ENCODE measurements at regions not wholly inside any gene's neighbourhood (a gene's known extent, or its start where the extent isn't known, plus 50 kb on each side); places are given as distances from the start of the nearest gene placed in this dataset.

DNA sequence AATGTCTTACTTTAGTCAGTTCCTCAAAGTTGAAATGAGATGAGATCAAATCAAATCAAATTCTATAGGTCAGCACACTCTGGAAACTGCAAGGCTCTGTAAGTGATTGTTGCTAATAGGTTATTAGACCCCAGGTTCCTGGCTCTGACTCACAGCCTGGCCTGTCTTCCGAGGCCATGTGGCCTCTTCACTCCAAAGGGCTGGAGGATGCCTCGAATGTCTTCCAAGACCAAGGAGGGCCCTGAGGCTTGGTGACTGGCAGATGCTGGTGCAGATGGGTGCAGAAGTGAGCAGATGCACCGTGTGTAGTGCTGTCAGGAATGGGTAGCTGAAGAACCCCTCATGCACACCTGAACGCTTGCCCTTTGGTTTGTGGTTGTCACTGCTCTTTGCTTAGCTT is 113.4 kb downstream of the MAB21L3 start:
- Mint-ChIP-seq H3K36me3 (ENCODE audit: low read depth, unreplicated experiment) (no peaks in the 10 kb centered on the region), H3K4me1 (ENCODE audit: low read depth, unreplicated experiment) (no peaks in the 10 kb centered on the region), H3K4me3 (ENCODE audit: unreplicated experiment) (no peak overlapping the region), H3K9me3 (ENCODE audit: unreplicated experiment) (peaks cover 2% of the 10 kb centered on the region), H3K27ac (ENCODE audit: unreplicated experiment) (no peak overlapping the region), H3K27me3 (ENCODE audit: low read depth, unreplicated experiment) (peaks cover 2% of the 10 kb centered on the region)
- FAIRE-seq (no peak), DNase-seq (ENCODE audit: low read depth) (no peak)
- H3K27ac ChIP-seq (ENCODE audit: low read depth, low read length), result no peak overlapping the region
- no peaks in the 10 kb centered on the region for H4K20me1 ChIP-seq (ENCODE audit: insufficient read depth, low read length)
- H3K27me3 ChIP-seq (ENCODE audit: insufficient read depth, low read length), result no peaks in the 10 kb centered on the region
- no peak overlapping the region for H3K4me2 ChIP-seq (ENCODE audit: low read length)
- no peaks in the 10 kb centered on the region for H3K79me2 ChIP-seq (ENCODE audit: insufficient read depth, low read length)
- H3K9me3 ChIP-seq (ENCODE audit: insufficient read depth, low read depth, low read length), result no peaks in the 10 kb centered on the region
- H3K4me3 ChIP-seq (ENCODE audit: insufficient read depth, low read depth, low read length), result no peak overlapping the region
- no peak overlapping the region for H2AFZ ChIP-seq (ENCODE audit: low read depth, low read length)
- no peaks in the 10 kb centered on the region for H3K4me1 ChIP-seq (ENCODE audit: insufficient read depth, low read length)
- H3K36me3 ChIP-seq (ENCODE audit: insufficient read depth, low read length), result no peaks in the 10 kb centered on the region
- TF ChIP-seq EZH2 (IDR thresholded peaks at IDR 0.05; ENCODE audit: insufficient read depth, low read length), result no peak
- no peak for TF ChIP-seq CTCF (IDR thresholded peaks at IDR 0.05; ENCODE audit: insufficient read depth, low read depth, low read length)
- no peak overlapping the region for H3K9ac ChIP-seq (ENCODE audit: low read length)

DNA sequence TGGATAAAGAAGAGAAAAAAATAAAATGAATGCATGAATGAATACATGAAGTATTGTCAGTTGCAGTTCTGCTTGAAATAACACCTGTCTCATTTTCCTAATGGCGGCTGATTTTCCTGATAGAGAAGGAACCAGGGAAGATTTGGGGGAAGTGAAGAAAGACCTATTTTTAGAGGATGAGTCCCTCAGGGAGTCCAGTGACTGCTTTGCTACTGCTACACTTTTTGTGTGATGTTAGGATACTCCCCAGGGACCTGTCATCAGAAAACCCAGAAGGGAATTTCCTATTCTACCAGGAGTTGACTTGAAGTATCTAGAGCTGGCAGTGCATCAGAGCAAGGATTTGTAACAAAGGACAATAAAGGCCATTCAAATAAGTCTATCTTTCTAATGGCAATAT is 114.8 kb downstream of the MAB21L3 start:
- H3K27me3 Mint-ChIP-seq (ENCODE audit: low read depth, unreplicated experiment), result peaks cover 2% of the 10 kb centered on the region
- Histone ChIP-seq H2AFZ (ENCODE audit: low read depth, low read length) (no peak overlapping the region), H3K27ac (ENCODE audit: low read depth, low read length) (no peak overlapping the region), H3K4me1 (ENCODE audit: insufficient read depth, low read length) (no peaks in the 10 kb centered on the region), H3K36me3 (ENCODE audit: insufficient read depth, low read length) (no peaks in the 10 kb centered on the region), H3K27me3 (ENCODE audit: insufficient read depth, low read length) (no peaks in the 10 kb centered on the region), H4K20me1 (ENCODE audit: insufficient read depth, low read length) (no peaks in the 10 kb centered on the region), H3K79me2 (ENCODE audit: insufficient read depth, low read length) (no peaks in the 10 kb centered on the region), H3K9ac (ENCODE audit: low read length) (no peak overlapping the region), H3K4me2 (ENCODE audit: low read length) (no peak overlapping the region), H3K9me3 (ENCODE audit: insufficient read depth, low read depth, low read length) (no peaks in the 10 kb centered on the region), H3K4me3 (ENCODE audit: insufficient read depth, low read depth, low read length) (no peak overlapping the region)
- no peaks in the 10 kb centered on the region for H3K4me1 Mint-ChIP-seq (ENCODE audit: low read depth, unreplicated experiment)
- DNase-seq (ENCODE audit: low read depth) (no peak), FAIRE-seq (no peak)
- no peak overlapping the region for H3K4me3 Mint-ChIP-seq (ENCODE audit: unreplicated experiment)
- no peaks in the 10 kb centered on the region for H3K36me3 Mint-ChIP-seq (ENCODE audit: low read depth, unreplicated experiment)
- no peak for TF ChIP-seq CTCF (IDR thresholded peaks at IDR 0.05; ENCODE audit: insufficient read depth, low read depth, low read length)
- TF ChIP-seq EZH2 (IDR thresholded peaks at IDR 0.05; ENCODE audit: insufficient read depth, low read length), result no peak
- no peak overlapping the region for H3K27ac Mint-ChIP-seq (ENCODE audit: unreplicated experiment)
- H3K9me3 Mint-ChIP-seq (ENCODE audit: unreplicated experiment), result peaks cover 2% of the 10 kb centered on the region

- Mint-ChIP-seq H3K9me3 (ENCODE audit: unreplicated experiment) (peaks cover 2% of the 10 kb centered on the region), H3K27ac (ENCODE audit: unreplicated experiment) (no peak overlapping the region), H3K27me3 (ENCODE audit: low read depth, unreplicated experiment) (peaks cover 4% of the 10 kb centered on the region), H3K4me1 (ENCODE audit: low read depth, unreplicated experiment) (no peaks in the 10 kb centered on the region), H3K36me3 (ENCODE audit: low read depth, unreplicated experiment) (no peaks in the 10 kb centered on the region), H3K4me3 (ENCODE audit: unreplicated experiment) (no peak overlapping the region)
- FAIRE-seq (no peak), DNase-seq (ENCODE audit: low read depth) (no peak)
- Histone ChIP-seq H3K4me2 (ENCODE audit: low read length) (no peak overlapping the region), H3K27me3 (ENCODE audit: insufficient read depth, low read length) (no peaks in the 10 kb centered on the region), H3K27ac (ENCODE audit: low read depth, low read length) (no peak overlapping the region), H3K9me3 (ENCODE audit: insufficient read depth, low read depth, low read length) (no peaks in the 10 kb centered on the region), H2AFZ (ENCODE audit: low read depth, low read length) (no peak overlapping the region), H4K20me1 (ENCODE audit: insufficient read depth, low read length) (no peaks in the 10 kb centered on the region), H3K79me2 (ENCODE audit: insufficient read depth, low read length) (no peaks in the 10 kb centered on the region), H3K36me3 (ENCODE audit: insufficient read depth, low read length) (no peaks in the 10 kb centered on the region), H3K9ac (ENCODE audit: low read length) (no peak overlapping the region), H3K4me1 (ENCODE audit: insufficient read depth, low read length) (no peaks in the 10 kb centered on the region), H3K4me3 (ENCODE audit: insufficient read depth, low read depth, low read length) (no peak overlapping the region)
- TF ChIP-seq CTCF (IDR thresholded peaks at IDR 0.05; ENCODE audit: insufficient read depth, low read depth, low read length) (no peak), EZH2 (IDR thresholded peaks at IDR 0.05; ENCODE audit: insufficient read depth, low read length) (no peak)
Observed at GRCh38 chr1:116228511-116228910, 117.3 kb downstream of the MAB21L3 start.
